Uterus (tissue), 3 donors: ENCODE measurements at regions not wholly inside any gene's neighbourhood (a gene's known extent, or its start where the extent isn't known, plus 50 kb on each side); places are given as distances from the start of the nearest gene placed in this dataset.

Experiments
- DNase-seq, 2 donors: peaks; one replicate each; pipeline ENCODE4 v3.0.0-alpha.2; 2019 to 2020
- H3K27ac ChIP-seq, 2 donors: fragments of 200-600 bp; sonication (generic); 1 replicate in 1 of 2; 2 replicates in 1 of 2; pipeline ENCODE4 v1.5.1; 2016 to 2018
- H3K27me3 ChIP-seq, 2 donors: fragments of 200-600 bp; sonication (generic); one replicate each; pipeline ENCODE4 v1.5.1; 2018 to 2019; ENCODE audit warnings: control low read depth in 1 of 2
- H3K36me3 ChIP-seq, 2 donors: fragments of 200-600 bp; sonication (generic); one replicate each; pipeline ENCODE4 v1.5.1; 2019; ENCODE audit warnings: control low read depth in 1 of 2
- H3K4me1 ChIP-seq, 2 donors: fragments of 200-600 bp; sonication (generic); one replicate each; pipeline ENCODE4 v1.5.1; 2018 to 2019; ENCODE audit warnings: control low read depth in 1 of 2
- H3K4me3 ChIP-seq, 2 donors: fragments of 200-600 bp; sonication (generic); 1 replicate in 1 of 2; 2 replicates in 1 of 2; pipeline ENCODE4 v1.5.1; 2018 to 2019; ENCODE audit warnings: mild to moderate bottlenecking in 1 of 2
- H3K9me3 ChIP-seq, 2 donors: fragments of 200-600 bp; sonication (generic); one replicate each; pipeline ENCODE4 v1.5.1; 2019; ENCODE audit warnings: control low read depth in 1 of 2
- CTCF ChIP-seq, 4 experiments: fragments of 200-600 bp in 2 of 4; fragments of 450-650 bp in 2 of 4; sonication (generic) in 2 of 4; IDR thresholded peaks; one replicate each; pipeline ENCODE4 v1.5.1; 2016 to 2019; ENCODE audit warnings: antibody characterized with exemption in 4 of 4, mild to moderate bottlenecking in 2 of 4, moderate library complexity in 1 of 4
- POLR2A ChIP-seq, 2 donors: fragments of 450-650 bp; IDR thresholded peaks; one replicate each; pipeline ENCODE4 v1.6.1; 2016; ENCODE audit warnings: antibody characterized with exemption in 2 of 2, mild to moderate bottlenecking in 1 of 2, moderate library complexity in 1 of 2
- intact Hi-C: fragments of 100-400 bp; cut with DNase I; formaldehyde crosslinking; loops from one replicate; pipeline ENCODE4 v1.15.1; 2023; ENCODE audit warnings: low total_unique reads
- donor health status: DM: yes; HTN: yes; CAD: no.

DNA sequence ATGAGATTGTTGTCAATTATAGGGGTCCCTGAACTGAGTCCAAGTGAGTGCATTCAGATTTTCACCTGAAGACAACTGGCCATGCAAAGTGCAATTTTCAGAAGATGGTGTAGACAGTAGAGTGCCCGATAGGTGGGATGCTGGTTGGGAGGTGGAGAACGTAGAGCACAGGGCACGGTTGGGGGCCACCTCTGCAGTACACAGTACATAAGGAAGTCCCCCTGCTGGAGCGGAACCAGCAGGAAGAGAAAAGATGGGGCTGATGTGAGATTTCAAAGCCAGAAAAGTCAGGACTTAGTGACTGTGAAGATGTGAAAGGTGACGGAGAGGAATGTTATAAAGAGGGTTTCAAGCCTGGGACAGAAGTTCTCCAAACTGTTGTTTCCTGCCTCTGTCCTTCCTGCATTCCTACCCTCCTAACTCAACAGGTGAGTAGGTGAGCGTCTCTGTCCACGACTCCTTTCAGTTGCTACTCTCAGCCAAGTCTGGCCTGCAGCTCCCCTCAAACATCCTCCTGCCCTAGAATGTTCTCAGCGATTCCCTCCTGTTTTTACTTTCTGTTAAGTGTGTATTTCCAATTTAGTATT, 330.8 kb downstream of the PRL start:
- Histone ChIP-seq H3K36me3 (no peaks in the 10 kb centered on the region), H3K9me3 (no peaks in the 10 kb centered on the region), H3K4me3 (no peak overlapping the region), H3K27ac (no peak overlapping the region), H3K27me3 (no peaks in the 10 kb centered on the region), H3K4me1 (no peaks in the 10 kb centered on the region)
- DNase-seq: no peak
- intact Hi-C loops: no loop called here
- TF ChIP-seq POLR2A (IDR thresholded peaks at IDR 0.05) (no peak), CTCF (IDR thresholded peaks at IDR 0.05) (no peak)

DNA sequence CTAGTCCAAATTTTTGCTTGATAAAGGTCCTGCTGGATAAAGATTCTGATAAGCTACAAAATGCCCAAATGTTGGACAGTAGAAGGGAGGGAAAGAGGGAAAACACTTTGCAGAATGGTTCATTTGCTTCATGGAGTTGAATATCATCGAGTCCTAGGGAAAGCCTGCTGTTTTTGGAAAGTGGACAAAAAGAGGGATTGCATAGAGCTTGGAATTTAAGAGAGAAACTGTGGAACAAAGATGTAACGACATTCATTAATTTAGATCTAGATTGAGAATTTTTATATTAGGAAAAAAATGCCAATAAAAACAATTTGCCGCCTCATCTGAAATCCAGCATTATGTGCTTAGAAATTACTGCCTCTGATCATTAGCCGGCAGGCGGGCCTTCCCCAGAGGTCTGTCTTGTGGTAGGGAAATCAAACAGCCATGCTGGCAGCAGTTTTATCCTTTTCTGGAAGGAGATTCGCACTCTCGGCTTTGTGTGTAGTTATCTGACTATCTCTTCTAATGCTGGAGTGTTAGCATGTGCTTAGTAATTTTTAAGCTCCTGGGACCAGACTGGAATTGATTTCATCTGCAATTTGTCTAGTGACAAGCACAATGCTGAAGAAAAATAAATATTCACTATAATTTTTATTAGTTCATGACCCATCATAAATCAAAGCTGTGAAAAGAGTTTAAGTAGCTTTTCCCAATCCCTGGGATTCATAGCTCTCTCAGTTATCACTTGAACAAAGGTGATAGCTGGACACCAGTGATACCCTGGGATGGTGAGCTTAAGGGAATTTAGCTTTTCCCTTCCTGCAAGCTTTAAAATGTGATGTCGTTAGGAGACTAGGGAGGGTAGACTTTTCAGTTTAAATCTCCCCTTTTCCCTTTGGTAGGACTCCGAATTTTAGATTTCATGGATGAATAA, 329.5 kb downstream of the PRL start:
- Histone ChIP-seq H3K36me3 (no peaks in the 10 kb centered on the region), H3K27me3 (no peaks in the 10 kb centered on the region), H3K9me3 (no peaks in the 10 kb centered on the region), H3K4me3 (no peak overlapping the region), H3K27ac (peak overlapping the region; percentile 18 to 45), H3K4me1 (no peaks in the 10 kb centered on the region)
- intact Hi-C loops: no loop called here
- TF ChIP-seq POLR2A (IDR thresholded peaks at IDR 0.05) (no peak), CTCF (IDR thresholded peaks at IDR 0.05) (peak in 1 of 4 experiments; percentile 19)
- DNase-seq: no peak

- intact Hi-C loops: no loop called here
- Histone ChIP-seq H3K4me3 (no peak overlapping the region), H3K36me3 (no peaks in the 10 kb centered on the region), H3K9me3 (no peaks in the 10 kb centered on the region), H3K27me3 (no peaks in the 10 kb centered on the region), H3K27ac (no peak overlapping the region), H3K4me1 (no peaks in the 10 kb centered on the region)
- no peak for TF ChIP-seq CTCF (IDR thresholded peaks at IDR 0.05)
- TF ChIP-seq POLR2A (IDR thresholded peaks at IDR 0.05): no peak
- DNase-seq: no peak
These were observed 328.4 kb downstream of the PRL start for GRCh38 chr6:21968411-21968810.

- no peak for DNase-seq
- no peak overlapping the region for H3K27ac ChIP-seq
These were observed 327.6 kb downstream of the PRL start for GRCh38 chr6:21969192-21969591.

More at GRCh38 chr6:21969192-21969591, 327.6 kb downstream of the PRL start:
- no peaks in the 10 kb centered on the region for H3K36me3 ChIP-seq
- H3K4me1 ChIP-seq: no peaks in the 10 kb centered on the region
- intact Hi-C loops: no loop called here
- TF ChIP-seq POLR2A (IDR thresholded peaks at IDR 0.05) (no peak), CTCF (IDR thresholded peaks at IDR 0.05) (no peak)
- H3K27me3 ChIP-seq: no peaks in the 10 kb centered on the region
- H3K9me3 ChIP-seq: no peaks in the 10 kb centered on the region
- no peak overlapping the region for H3K4me3 ChIP-seq
